C1 segment of cervical spinal cord (tissue), 14 donors: ENCODE measurements at regions not wholly inside any gene's neighbourhood (a gene's known extent, or its start where the extent isn't known, plus 50 kb on each side); places are given as distances from the start of the nearest gene placed in this dataset.
"Not testable (repeated sequence)": the region's sequence is repeated elsewhere in the genome, so short reads cannot be mapped to it uniquely, and the experiment has no call there.

Experiments used
- DNase-seq, 14 donors: peaks; one replicate each; lab custom pipeline; 2025; lab: John Stamatoyannopoulos, UW

- DNase-seq = not testable (repeated sequence)
These were observed 830.8 kb upstream of the TMEFF2 start for GRCh38 chr2:193025556-193025955.

- no peak for DNase-seq
These were observed 830.1 kb upstream of the TMEFF2 start for GRCh38 chr2:193024791-193025190.

DNA sequence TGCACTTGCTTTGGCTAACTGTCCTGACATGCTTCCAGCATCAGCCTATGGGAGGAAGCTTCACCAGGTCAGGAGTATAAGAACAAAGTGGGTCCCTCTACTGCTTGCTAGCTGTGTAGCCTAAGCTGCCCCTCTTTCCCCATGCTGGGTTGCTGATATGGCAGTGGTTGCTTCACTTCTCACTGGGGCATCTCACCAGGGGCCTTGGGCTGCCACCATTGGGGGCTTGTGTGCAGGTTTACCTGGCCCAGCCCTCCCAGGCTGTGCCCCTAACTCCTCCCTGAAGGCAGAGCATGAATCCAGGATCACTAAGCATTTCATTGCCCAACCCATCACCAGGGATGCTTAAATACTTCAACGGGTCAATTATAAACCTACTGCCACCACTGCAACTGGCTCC, 817.1 kb upstream of the TMEFF2 start:
- DNase-seq = no peak

- no peak for DNase-seq
These were observed 798.3 kb upstream of the TMEFF2 start for GRCh38 chr2:192993059-192993458.

- no peak for DNase-seq
These were observed 788.4 kb upstream of the TMEFF2 start for GRCh38 chr2:192983173-192983572.

GRCh38 chr2:192978395-192978794, 783.7 kb upstream of the TMEFF2 start:
- DNase-seq = no peak

DNA sequence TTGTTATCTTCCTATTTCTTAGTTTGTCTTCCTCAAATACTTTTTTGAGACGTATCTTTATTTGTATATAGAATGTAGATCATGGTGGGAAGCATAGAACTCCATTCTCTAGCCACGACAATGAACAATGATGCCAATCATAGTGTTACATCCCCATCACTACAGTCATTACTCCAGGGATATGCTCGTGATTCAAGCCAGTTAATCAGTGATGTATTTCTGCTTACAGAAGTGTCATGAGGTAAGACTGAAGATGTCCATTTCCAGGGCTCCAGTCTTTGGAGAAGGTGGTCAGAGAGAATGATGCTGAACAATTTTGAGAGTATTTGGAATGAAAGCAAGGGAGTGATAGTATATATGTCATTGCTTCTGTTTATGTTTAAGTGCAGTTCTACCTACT, 777.2 kb upstream of the TMEFF2 start:
- DNase-seq = no peak

DNA sequence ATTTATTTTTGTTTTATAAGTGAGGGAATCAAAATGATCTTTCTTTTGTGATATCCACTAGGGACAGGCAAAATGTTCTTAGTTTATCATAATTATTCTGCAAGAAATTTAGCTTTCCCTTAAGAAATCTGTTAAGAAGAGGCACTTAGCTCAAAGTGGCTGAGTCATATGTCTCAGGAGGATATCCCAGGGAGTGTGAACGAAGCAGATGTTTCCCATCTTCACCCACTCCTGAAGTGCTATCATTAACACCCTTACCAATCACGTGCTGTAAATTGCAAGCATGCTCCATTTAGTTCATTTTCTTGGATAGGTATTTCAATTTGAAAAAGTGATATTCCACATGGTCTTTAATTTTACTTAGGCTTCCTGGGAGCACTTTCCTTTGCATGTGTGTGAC, 774.3 kb upstream of the TMEFF2 start:
- no peak for DNase-seq

- DNase-seq = no peak
These were observed 766.2 kb upstream of the TMEFF2 start for GRCh38 chr2:192960945-192961344.

DNA sequence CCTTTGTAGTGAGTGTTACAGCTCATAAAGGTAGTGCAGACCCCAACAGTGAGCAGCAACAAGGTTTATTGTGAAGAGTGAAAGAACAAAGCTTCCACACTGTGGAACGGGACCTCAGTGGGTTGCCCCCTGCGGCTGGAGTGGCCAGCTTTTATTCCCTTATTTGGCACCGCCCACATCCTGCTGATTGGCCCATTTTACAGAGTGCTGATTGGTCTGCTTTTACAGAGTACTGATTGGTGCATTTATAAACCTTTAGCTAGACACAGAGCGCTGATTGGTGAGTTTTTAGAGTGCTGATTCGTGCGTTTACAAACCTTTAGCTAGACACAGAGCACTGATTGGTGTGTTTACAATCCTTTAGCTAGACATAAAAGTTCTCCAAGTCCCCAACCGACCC, 763.9 kb upstream of the TMEFF2 start:
- not testable (repeated sequence) for DNase-seq

GRCh38 chr2:192957425-192957824, 762.7 kb upstream of the TMEFF2 start:
- DNase-seq = no peak

- no peak for DNase-seq
These were observed 758.4 kb upstream of the TMEFF2 start for GRCh38 chr2:192953116-192953515.

GRCh38 chr2:192952245-192952644, 757.5 kb upstream of the TMEFF2 start:
- DNase-seq = no peak

- DNase-seq = no peak
These were observed 753.6 kb upstream of the TMEFF2 start for GRCh38 chr2:192948316-192948715.

GRCh38 chr2:192947352-192947751, 752.6 kb upstream of the TMEFF2 start:
- DNase-seq = no peak

DNA sequence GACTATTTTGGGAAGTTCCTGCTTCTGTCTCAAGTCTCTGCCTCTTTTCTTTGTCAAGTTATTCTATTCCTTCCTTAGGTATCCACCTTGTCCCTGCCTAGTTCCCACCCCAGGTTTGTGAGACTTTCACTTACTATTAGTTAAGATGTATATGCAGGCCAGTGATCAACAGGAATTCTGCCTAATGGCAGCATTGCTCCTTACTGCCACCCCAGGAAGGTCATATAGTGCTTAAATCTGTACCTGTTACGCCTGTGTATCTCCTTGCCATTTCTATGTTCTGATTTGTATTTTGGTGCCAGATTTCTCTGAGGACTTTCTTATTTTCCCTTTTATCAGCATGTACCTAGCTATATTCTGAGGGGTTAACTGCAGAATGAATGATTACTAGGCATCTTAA, 746.0 kb upstream of the TMEFF2 start:
- DNase-seq = no peak

DNA sequence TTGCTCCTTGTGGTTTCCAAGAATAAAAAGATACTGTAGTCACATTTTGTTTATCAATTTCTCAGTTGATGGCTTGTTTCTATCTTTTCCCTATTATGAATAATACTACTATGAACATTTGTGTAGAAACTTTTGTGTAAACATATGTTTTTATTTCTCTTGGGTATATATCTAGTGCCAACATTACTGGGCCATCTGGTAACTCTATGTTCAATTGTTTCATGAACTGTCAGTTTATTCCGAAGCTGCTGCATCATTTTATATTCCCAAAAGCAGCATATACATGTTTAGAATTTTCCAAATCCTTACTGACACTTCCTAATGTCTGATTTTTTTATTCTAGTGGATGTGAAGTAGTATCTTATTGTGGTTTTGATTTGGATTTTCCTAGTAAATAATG, 737.6 kb upstream of the TMEFF2 start:
- no peak for DNase-seq

DNA sequence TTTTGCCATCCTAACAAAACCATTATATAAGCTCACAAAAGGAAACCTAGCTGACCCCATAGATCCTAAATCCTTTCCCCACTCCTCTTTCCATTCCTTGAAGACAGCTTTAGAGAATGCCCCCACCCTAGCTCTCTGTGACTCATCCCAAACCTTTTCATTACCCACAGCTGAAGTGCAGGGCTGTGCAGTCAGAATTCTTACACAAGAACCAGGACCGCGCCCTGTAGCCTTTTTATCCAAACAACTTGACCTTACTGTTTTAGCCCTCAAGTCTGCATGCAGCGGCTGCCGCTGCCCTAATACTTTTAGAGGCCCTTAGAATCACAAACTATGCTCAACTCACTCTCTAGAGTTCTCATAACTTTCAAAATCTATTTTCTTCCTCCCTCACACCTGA, 726.9 kb upstream of the TMEFF2 start:
- DNase-seq = not testable (repeated sequence)

- DNase-seq = no peak
These were observed 706.7 kb upstream of the TMEFF2 start for GRCh38 chr2:192901446-192901845.

- no peak for DNase-seq
These were observed 704.7 kb upstream of the TMEFF2 start for GRCh38 chr2:192899466-192899865.

- DNase-seq = not testable (repeated sequence)
These were observed 699.2 kb upstream of the TMEFF2 start for GRCh38 chr2:192893976-192894375.

DNA sequence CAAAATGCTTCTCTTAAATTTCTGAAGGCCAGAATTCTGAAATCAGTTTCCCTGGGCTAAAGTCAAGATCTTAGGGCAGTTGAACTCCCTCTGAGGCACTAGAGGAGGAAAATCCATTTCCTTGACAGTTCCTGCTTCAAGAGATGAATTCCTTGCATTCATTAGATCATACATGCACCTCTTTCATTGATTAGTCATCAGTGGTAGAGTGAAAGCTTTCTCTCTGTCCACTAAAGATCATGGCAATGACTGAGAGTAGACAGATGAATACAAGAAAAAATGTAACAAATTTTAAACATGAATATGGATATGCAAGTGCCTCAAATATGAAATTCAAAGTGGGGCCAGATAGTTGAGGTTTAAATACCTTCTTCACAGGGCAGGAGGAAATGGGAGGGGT, 693.4 kb upstream of the TMEFF2 start:
- no peak for DNase-seq

- no peak for DNase-seq
These were observed 692.6 kb upstream of the TMEFF2 start for GRCh38 chr2:192887337-192887736.

DNA sequence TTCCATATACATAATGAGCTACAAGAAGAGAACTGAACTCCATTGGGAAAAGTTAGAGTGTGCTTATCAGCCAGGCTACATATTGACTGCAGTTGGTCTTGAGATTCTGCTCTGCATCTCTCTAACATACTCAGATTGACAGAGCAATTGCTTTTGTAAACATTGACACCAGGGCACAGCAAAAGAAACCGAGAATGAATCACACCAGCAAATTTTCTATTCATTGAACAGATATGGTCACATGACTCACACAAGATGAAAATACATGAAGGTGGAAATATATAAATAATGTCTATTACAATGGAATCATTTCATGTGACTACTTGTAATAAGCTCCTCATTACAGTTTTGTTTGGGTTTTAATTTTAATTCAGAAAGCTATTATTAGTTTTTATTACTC, 691.9 kb upstream of the TMEFF2 start:
- DNase-seq = no peak
